ENCODE measurements at regions not wholly inside any gene's neighbourhood (a gene's known extent, or its start where the extent isn't known, plus 50 kb on each side); places are given as distances from the start of the nearest gene placed in this dataset.

GRCh38 chr18:40606996-40607395, 1348.0 kb upstream of the PIK3C3 start:
- TF ChIP-seq CTCF (IDR thresholded peaks at IDR 0.05) (no peak), POLR2A (IDR thresholded peaks at IDR 0.05) (no peak), POLR2AphosphoS5 (IDR thresholded peaks at IDR 0.05) (no peak)
